ENCODE measurements at regions not wholly inside any gene's neighbourhood (a gene's known extent, or its start where the extent isn't known, plus 50 kb on each side); places are given as distances from the start of the nearest gene placed in this dataset.

DNA sequence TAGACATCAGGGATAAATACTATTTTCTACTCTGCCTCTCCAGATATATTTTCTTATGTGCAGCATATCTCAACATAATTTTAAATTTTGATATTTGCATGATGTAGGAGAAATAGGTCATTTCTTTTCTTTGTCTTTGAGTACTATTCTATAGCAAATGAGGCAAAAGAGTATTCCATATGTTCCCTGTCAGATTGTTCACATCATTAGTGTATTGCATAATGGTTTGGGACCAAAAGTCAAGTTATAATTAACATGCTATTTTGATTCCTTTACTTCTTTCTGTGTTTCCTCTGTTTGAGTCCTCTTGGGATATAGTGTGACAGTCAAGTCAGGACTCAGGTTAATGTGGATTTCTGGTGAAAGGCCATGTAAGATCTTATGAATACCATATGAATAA is 864.6 kb upstream of the FBXO33 start:
- TF ChIP-seq CTCF (IDR thresholded peaks at IDR 0.05) (no peak), POLR2A (IDR thresholded peaks at IDR 0.05) (no peak)
